Glutamatergic neuron (in vitro differentiated cells): ENCODE measurements at regions not wholly inside any gene's neighbourhood (a gene's known extent, or its start where the extent isn't known, plus 50 kb on each side); places are given as distances from the start of the nearest gene placed in this dataset.

ENCODE experiments used
- DNase-seq: peaks from one replicate; pipeline ENCODE4 v3.0.0; 2022
- H3K27ac Mint-ChIP-seq: one replicate; pipeline ENCODE4 v1.8.0; 2020; ENCODE audit warnings: mild to moderate bottlenecking, mixed read lengths, inconsistent platforms; ENCODE audit not compliant: unreplicated experiment
- H3K27me3 Mint-ChIP-seq: one replicate; pipeline ENCODE4 v1.8.0; 2020; ENCODE audit warnings: mild to moderate bottlenecking, moderate library complexity, mixed read lengths, inconsistent platforms; ENCODE audit not compliant: unreplicated experiment
- H3K36me3 Mint-ChIP-seq: one replicate; pipeline ENCODE4 v1.8.0; 2020; ENCODE audit warnings: mild to moderate bottlenecking, mixed read lengths, inconsistent platforms; ENCODE audit not compliant: unreplicated experiment
- H3K4me1 Mint-ChIP-seq: one replicate; pipeline ENCODE4 v1.8.0; 2020; ENCODE audit warnings: mild to moderate bottlenecking, low read depth, mixed read lengths, inconsistent platforms; ENCODE audit not compliant: unreplicated experiment
- H3K4me3 Mint-ChIP-seq: one replicate; pipeline ENCODE4 v1.8.0; 2020; ENCODE audit warnings: mild to moderate bottlenecking, mixed read lengths, inconsistent platforms; ENCODE audit not compliant: unreplicated experiment
- H3K9me3 Mint-ChIP-seq: one replicate; pipeline ENCODE4 v1.8.0; 2020; ENCODE audit warnings: mild to moderate bottlenecking, moderate library complexity, mixed read lengths, inconsistent platforms; ENCODE audit not compliant: unreplicated experiment
- TF ChIP-seq, protein P1 (sequence below): fragments of 200-600 bp; sonication (generic); IDR thresholded peaks from one replicate; pipeline ENCODE4 v1.5.0; 2021; ENCODE audit not compliant: partially characterized antibody, unreplicated experiment

DNA sequence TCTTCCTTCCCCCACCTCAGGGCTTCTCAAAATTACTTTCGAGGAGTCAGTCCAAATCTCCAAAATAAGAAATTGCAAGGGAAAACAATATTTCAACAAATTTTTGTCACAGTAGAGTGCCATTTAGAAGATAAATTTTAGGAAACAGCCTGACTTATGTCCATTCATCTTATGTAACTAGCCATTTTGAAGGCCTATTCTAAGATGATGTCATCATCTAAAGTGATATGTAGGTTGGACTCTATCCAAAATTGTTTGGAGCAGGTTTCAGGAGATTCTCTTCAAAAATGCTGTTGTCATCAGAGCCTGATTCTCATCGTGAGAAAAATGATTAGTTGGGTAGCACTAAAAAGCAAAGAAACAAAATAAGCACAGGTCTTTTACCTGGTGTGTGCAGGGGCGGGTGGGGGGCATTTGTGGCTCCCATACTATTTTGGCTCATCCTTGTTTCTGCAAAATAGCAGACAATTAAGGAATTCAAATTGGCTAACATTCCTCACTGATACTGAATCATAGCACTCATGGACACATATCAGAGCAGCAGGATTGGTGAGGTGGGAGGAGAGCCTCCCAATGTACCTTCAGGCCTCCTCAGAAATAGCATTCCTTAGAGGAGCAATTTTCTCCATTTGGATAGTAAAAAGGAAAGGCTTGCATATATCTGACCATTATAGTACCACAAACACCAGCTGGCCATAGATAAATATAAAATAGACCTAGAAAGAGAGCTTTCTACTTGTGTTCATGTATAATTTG, 360.9 kb upstream of the NAV3 start:
- TF ChIP-seq, protein P1, sequence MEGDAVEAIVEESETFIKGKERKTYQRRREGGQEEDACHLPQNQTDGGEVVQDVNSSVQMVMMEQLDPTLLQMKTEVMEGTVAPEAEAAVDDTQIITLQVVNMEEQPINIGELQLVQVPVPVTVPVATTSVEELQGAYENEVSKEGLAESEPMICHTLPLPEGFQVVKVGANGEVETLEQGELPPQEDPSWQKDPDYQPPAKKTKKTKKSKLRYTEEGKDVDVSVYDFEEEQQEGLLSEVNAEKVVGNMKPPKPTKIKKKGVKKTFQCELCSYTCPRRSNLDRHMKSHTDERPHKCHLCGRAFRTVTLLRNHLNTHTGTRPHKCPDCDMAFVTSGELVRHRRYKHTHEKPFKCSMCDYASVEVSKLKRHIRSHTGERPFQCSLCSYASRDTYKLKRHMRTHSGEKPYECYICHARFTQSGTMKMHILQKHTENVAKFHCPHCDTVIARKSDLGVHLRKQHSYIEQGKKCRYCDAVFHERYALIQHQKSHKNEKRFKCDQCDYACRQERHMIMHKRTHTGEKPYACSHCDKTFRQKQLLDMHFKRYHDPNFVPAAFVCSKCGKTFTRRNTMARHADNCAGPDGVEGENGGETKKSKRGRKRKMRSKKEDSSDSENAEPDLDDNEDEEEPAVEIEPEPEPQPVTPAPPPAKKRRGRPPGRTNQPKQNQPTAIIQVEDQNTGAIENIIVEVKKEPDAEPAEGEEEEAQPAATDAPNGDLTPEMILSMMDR, result no peak
- no peaks in the 10 kb centered on the region for H3K9me3 Mint-ChIP-seq
- H3K27ac Mint-ChIP-seq, result no peak overlapping the region
- H3K27me3 Mint-ChIP-seq, result no peaks in the 10 kb centered on the region
- no peak overlapping the region for H3K4me3 Mint-ChIP-seq
- no peak for DNase-seq
- peaks cover 3% of the 10 kb centered on the region for H3K4me1 Mint-ChIP-seq
- H3K36me3 Mint-ChIP-seq, result no peaks in the 10 kb centered on the region

DNA sequence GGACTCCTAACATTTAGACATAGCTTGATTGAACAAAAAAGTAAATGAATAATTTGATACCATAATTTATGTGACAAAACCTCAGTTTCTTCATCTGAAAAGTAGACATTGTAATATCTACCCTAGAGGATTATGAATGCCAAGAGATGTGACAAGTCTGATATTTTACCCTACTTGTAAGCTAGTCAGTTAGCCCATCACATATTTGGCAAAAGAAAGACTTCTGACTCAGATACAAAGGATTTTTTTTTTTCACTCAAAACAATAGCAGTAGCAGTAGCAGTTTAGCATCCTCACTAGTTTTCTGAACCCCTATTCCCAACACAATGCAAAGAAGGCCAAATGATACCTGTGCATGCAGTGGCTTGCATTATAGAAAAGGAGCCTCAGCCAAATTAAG, 377.3 kb upstream of the E2F7 start:
- DNase-seq, result no peak
- Mint-ChIP-seq H3K27me3 (no peaks in the 10 kb centered on the region), H3K36me3 (no peaks in the 10 kb centered on the region), H3K9me3 (no peaks in the 10 kb centered on the region), H3K4me3 (no peak overlapping the region), H3K27ac (no peak overlapping the region), H3K4me1 (no peaks in the 10 kb centered on the region)
- TF ChIP-seq, protein P1, result no peak

DNA sequence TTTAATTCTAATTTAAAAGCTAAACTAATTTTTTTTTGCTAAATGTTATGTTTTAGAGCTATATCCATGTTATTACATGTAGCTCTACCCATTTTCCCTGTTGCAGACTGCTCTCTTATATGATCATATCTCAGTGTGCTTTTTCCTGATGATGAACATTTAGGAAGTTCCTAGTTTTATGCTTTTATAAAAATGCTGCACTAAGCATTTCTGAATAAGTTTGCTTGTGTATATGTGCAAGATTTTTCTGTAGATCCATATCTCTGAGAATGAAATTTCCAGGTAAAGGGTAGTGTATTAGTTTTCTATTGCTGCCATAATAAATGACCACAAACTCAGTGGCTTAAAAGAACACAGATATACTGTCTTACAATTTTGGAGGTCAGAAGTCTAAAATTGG, 374.4 kb upstream of the E2F7 start:
- Mint-ChIP-seq H3K4me3 (no peak overlapping the region), H3K36me3 (no peaks in the 10 kb centered on the region), H3K27me3 (peaks cover 1% of the 10 kb centered on the region), H3K9me3 (no peaks in the 10 kb centered on the region), H3K4me1 (peaks cover 1% of the 10 kb centered on the region), H3K27ac (no peak overlapping the region)
- DNase-seq, result no peak
- TF ChIP-seq, protein P1, result no peak

DNA sequence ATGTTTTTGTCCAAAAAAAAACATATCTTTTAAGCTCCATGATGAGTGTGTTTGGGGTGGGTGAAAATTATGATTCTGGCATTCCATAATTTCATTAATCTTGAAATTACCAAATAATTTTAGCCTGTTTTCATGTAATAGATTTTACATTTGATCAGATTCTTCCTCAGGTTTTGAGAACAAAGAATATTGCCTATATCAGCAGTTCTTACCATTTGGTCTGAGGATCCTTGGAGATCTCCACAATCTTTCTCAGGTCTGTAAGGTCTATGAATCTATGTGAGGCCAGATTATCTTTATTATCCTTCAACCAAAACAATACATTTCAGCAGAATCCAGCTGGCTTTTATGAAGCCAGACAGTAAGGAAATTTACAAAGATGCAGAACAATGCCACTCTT, 373.3 kb upstream of the E2F7 start:
- no peak for DNase-seq
- Mint-ChIP-seq H3K4me1 (peaks cover 4% of the 10 kb centered on the region), H3K4me3 (no peak overlapping the region), H3K27ac (no peak overlapping the region), H3K9me3 (no peaks in the 10 kb centered on the region), H3K36me3 (no peaks in the 10 kb centered on the region), H3K27me3 (peaks cover 1% of the 10 kb centered on the region)
- TF ChIP-seq, protein P1, result no peak

DNA sequence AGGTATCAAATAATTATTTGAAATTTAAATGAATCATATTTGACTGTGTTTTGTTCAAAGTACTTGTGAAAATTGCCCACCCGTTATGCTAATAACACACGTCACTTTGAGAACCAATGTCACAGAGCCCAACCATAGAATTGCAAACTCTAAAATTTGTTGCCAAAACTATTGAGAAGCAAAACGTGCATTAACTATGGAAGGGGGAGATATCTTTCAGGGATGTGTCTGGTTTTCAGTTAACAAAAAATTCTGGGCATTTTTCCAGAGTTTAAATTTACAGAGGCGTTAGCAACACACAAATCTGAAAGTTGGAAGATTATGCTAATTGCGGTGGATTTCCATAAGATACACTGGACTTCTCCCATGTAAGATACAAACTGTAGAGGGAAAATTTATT, 371.8 kb upstream of the E2F7 start:
- Mint-ChIP-seq H3K4me1 (peaks cover 10% of the 10 kb centered on the region), H3K27me3 (peaks cover 1% of the 10 kb centered on the region), H3K4me3 (no peak overlapping the region), H3K9me3 (no peaks in the 10 kb centered on the region), H3K27ac (no peak overlapping the region), H3K36me3 (no peaks in the 10 kb centered on the region)
- DNase-seq, result no peak
- TF ChIP-seq, protein P1, result no peak
